ENCODE measurements at regions not wholly inside any gene's neighbourhood (a gene's known extent, or its start where the extent isn't known, plus 50 kb on each side); places are given as distances from the start of the nearest gene placed in this dataset.

DNA sequence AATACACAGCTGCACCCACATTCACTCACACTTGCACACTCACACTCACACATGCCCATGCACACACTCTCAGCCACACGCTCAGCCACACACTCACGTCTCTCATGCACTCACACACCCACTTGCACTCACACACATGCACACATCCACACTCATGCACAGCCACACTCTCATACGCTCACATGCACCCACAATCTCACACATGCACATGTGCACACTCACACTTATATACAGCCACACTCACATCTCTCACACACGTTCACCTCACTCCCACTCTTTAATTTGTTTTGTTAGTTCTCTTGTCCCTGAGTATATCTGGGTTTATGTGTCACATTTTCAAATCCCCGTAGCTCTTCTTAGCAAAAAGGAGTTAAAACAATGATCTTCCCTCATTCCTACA lies 114.9 kb downstream of the LRATD1 start:
- TF ChIP-seq CTCF (IDR thresholded peaks at IDR 0.05), result no peak
- no peak overlapping the region for H3K9ac ChIP-seq
- H3K27ac ChIP-seq, result no peak overlapping the region
- no peak overlapping the region for H3K4me2 ChIP-seq (ENCODE audit: low read length)
- H3K9me3 ChIP-seq (ENCODE audit: control insufficient read depth, low read length), result no peaks in the 10 kb centered on the region
- no peaks in the 10 kb centered on the region for H3K79me2 ChIP-seq
- H3K27me3 ChIP-seq (ENCODE audit: control insufficient read depth, insufficient read depth, low read length), result no peaks in the 10 kb centered on the region
- H3K4me3 ChIP-seq (ENCODE audit: low read depth, low read length), result no peak overlapping the region
- no peaks in the 10 kb centered on the region for H3K4me1 ChIP-seq
- no peak overlapping the region for H2AFZ ChIP-seq
- no peaks in the 10 kb centered on the region for H3K36me3 ChIP-seq (ENCODE audit: control insufficient read depth, insufficient read depth, low read length)

DNA sequence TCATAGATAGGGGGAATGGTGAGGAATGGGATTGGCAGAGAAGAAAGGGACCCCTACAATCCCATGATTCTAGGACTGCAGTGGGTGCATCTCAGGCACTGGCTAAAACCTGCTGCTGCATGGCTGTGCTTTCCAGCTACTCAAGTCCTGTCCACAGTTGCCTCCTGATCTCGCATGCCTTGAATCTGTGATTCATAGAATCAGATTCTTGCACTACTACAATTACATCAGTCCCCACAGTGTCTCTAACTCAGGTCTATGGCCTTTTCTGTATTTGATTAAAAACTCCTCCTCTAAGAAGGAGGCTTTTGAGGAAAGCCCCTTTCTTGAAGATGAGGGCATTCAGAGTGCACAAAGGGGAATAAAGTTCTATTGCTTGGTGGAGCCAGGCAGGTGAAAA lies 117.4 kb downstream of the LRATD1 start:
- Histone ChIP-seq H2AFZ (no peak overlapping the region), H3K4me3 (ENCODE audit: low read depth, low read length) (no peak overlapping the region), H3K36me3 (ENCODE audit: control insufficient read depth, insufficient read depth, low read length) (no peaks in the 10 kb centered on the region), H3K27ac (no peak overlapping the region), H3K79me2 (no peaks in the 10 kb centered on the region), H3K9me3 (ENCODE audit: control insufficient read depth, low read length) (no peaks in the 10 kb centered on the region), H3K4me1 (no peaks in the 10 kb centered on the region), H3K4me2 (ENCODE audit: low read length) (no peak overlapping the region), H3K27me3 (ENCODE audit: control insufficient read depth, insufficient read depth, low read length) (no peaks in the 10 kb centered on the region), H3K9ac (no peak overlapping the region)
- no peak for TF ChIP-seq CTCF (IDR thresholded peaks at IDR 0.05)

- Histone ChIP-seq H3K9me3 (ENCODE audit: control insufficient read depth, low read length) (no peaks in the 10 kb centered on the region), H3K27ac (no peak overlapping the region), H3K4me2 (ENCODE audit: low read length) (no peak overlapping the region), H3K9ac (no peak overlapping the region), H3K36me3 (ENCODE audit: control insufficient read depth, insufficient read depth, low read length) (no peaks in the 10 kb centered on the region), H2AFZ (no peak overlapping the region), H3K4me3 (ENCODE audit: low read depth, low read length) (no peak overlapping the region), H3K27me3 (ENCODE audit: control insufficient read depth, insufficient read depth, low read length) (no peaks in the 10 kb centered on the region), H3K79me2 (no peaks in the 10 kb centered on the region), H3K4me1 (no peaks in the 10 kb centered on the region)
- TF ChIP-seq CTCF (IDR thresholded peaks at IDR 0.05), result no peak
Observed at GRCh38 chr2:14750433-14750832, 117.9 kb downstream of the LRATD1 start.

- TF ChIP-seq CTCF (IDR thresholded peaks at IDR 0.05), result no peak
- Histone ChIP-seq H3K27me3 (ENCODE audit: control insufficient read depth, insufficient read depth, low read length) (no peaks in the 10 kb centered on the region), H3K79me2 (no peaks in the 10 kb centered on the region), H2AFZ (no peak overlapping the region), H3K36me3 (ENCODE audit: control insufficient read depth, insufficient read depth, low read length) (no peaks in the 10 kb centered on the region), H3K9ac (no peak overlapping the region), H3K9me3 (ENCODE audit: control insufficient read depth, low read length) (no peaks in the 10 kb centered on the region), H3K4me3 (ENCODE audit: low read depth, low read length) (no peak overlapping the region), H3K27ac (no peak overlapping the region), H3K4me2 (ENCODE audit: low read length) (no peak overlapping the region), H3K4me1 (no peaks in the 10 kb centered on the region)
Observed at GRCh38 chr2:14751581-14751980, 119.1 kb downstream of the LRATD1 start.

- Histone ChIP-seq H3K27me3 (ENCODE audit: control insufficient read depth, insufficient read depth, low read length) (no peaks in the 10 kb centered on the region), H3K27ac (no peak overlapping the region), H3K4me1 (no peaks in the 10 kb centered on the region), H3K4me2 (ENCODE audit: low read length) (no peak overlapping the region), H2AFZ (no peak overlapping the region), H3K9ac (no peak overlapping the region), H3K79me2 (no peaks in the 10 kb centered on the region), H3K9me3 (ENCODE audit: control insufficient read depth, low read length) (no peaks in the 10 kb centered on the region), H3K36me3 (ENCODE audit: control insufficient read depth, insufficient read depth, low read length) (no peaks in the 10 kb centered on the region), H3K4me3 (ENCODE audit: low read depth, low read length) (no peak overlapping the region)
- no peak for TF ChIP-seq CTCF (IDR thresholded peaks at IDR 0.05)
Observed at GRCh38 chr2:14752295-14752694, 119.8 kb downstream of the LRATD1 start.

All from parathyroid adenoma (tissue), 2 donors.